ENCODE measurements at regions not wholly inside any gene's neighbourhood (a gene's known extent, or its start where the extent isn't known, plus 50 kb on each side); places are given as distances from the start of the nearest gene placed in this dataset.
A peak's percentile ranks its signal among the peaks of the same experiment; 100 is the strongest.

GRCh38 chr9:16100537-16101091 lies 547.8 kb downstream of the CCDC171 start:
- no peak for DNase-seq

- DNase-seq: no peak
Measured at GRCh38 chr9:16102154-16102553, 549.3 kb downstream of the CCDC171 start.

- DNase-seq: no peak
Measured at GRCh38 chr9:16103620-16104397, 551.0 kb downstream of the CCDC171 start.

GRCh38 chr9:16105168-16106020 lies 552.6 kb downstream of the CCDC171 start:
- no peak for DNase-seq

GRCh38 chr9:16106021-16106571 lies 553.3 kb downstream of the CCDC171 start:
- DNase-seq: no peak

GRCh38 chr9:16112116-16112515 lies 559.3 kb downstream of the CCDC171 start:
- DNase-seq: no peak

GRCh38 chr9:16115994-16116393 lies 563.2 kb downstream of the CCDC171 start:
- DNase-seq: no peak

- no peak for DNase-seq
Measured at GRCh38 chr9:16118043-16118442, 565.2 kb downstream of the CCDC171 start.

GRCh38 chr9:16119261-16120230 lies 566.7 kb downstream of the CCDC171 start:
- no peak for DNase-seq

GRCh38 chr9:16120231-16120641 lies 567.4 kb downstream of the CCDC171 start:
- no peak for DNase-seq

- DNase-seq: no peak
Measured at GRCh38 chr9:16120727-16121126, 567.9 kb downstream of the CCDC171 start.

- DNase-seq: no peak
Measured at GRCh38 chr9:16121168-16121567, 568.3 kb downstream of the CCDC171 start.

GRCh38 chr9:16121601-16122286 lies 568.9 kb downstream of the CCDC171 start:
- DNase-seq: no peak

- no peak for DNase-seq
Measured at GRCh38 chr9:16125629-16126028, 572.8 kb downstream of the CCDC171 start.

GRCh38 chr9:16126042-16126441 lies 573.2 kb downstream of the CCDC171 start:
- DNase-seq: no peak

GRCh38 chr9:16128003-16128402 lies 575.2 kb downstream of the CCDC171 start:
- no peak for DNase-seq

GRCh38 chr9:16131264-16131663 lies 578.4 kb downstream of the CCDC171 start:
- no peak for DNase-seq

- DNase-seq: no peak
Measured at GRCh38 chr9:16132513-16132912, 579.7 kb downstream of the CCDC171 start.

GRCh38 chr9:16133032-16133431 lies 580.2 kb downstream of the CCDC171 start:
- no peak for DNase-seq

- peak; percentile 49 for DNase-seq
Measured at GRCh38 chr9:16133556-16134227, 580.8 kb downstream of the CCDC171 start.

GRCh38 chr9:16134351-16134750 lies 581.5 kb downstream of the CCDC171 start:
- DNase-seq: no peak

Measured in NCI-H1105 treated with DMSO at 0.1 percent for 48 hours (cell line).